ENCODE measurements at regions not wholly inside any gene's neighbourhood (a gene's known extent, or its start where the extent isn't known, plus 50 kb on each side); places are given as distances from the start of the nearest gene placed in this dataset.

GRCh38 chr10:47154762-47155161 is 145.2 kb upstream of the GDF10 start:
- TF ChIP-seq CTCF (IDR thresholded peaks at IDR 0.05; ENCODE audit: unreplicated experiment in 3 of 3) = no peak
- Mint-ChIP-seq H3K9me3 (peaks cover 33% of the 10 kb centered on the region), H3K36me3 (ENCODE audit: low read depth) (no peaks in the 10 kb centered on the region), H3K4me1 (no peaks in the 10 kb centered on the region), H3K4me3 (no peak overlapping the region), H3K27me3 (ENCODE audit: low read depth) (no peaks in the 10 kb centered on the region), H3K27ac (no peak overlapping the region)

GRCh38 chr10:47156873-47157272 is 143.1 kb upstream of the GDF10 start:
- Mint-ChIP-seq H3K27me3 (ENCODE audit: low read depth) (peaks cover 5% of the 10 kb centered on the region), H3K4me3 (no peak overlapping the region), H3K27ac (no peak overlapping the region), H3K9me3 (peaks cover 33% of the 10 kb centered on the region), H3K4me1 (no peaks in the 10 kb centered on the region), H3K36me3 (ENCODE audit: low read depth) (no peaks in the 10 kb centered on the region)
- TF ChIP-seq CTCF (IDR thresholded peaks at IDR 0.05; ENCODE audit: unreplicated experiment in 3 of 3) = no peak

GRCh38 chr10:47158116-47159071 is 141.6 kb upstream of the GDF10 start:
- Mint-ChIP-seq H3K9me3 (peaks cover 29% of the 10 kb centered on the region), H3K27ac (no peak overlapping the region), H3K4me3 (no peak overlapping the region), H3K4me1 (no peaks in the 10 kb centered on the region), H3K36me3 (ENCODE audit: low read depth) (no peaks in the 10 kb centered on the region), H3K27me3 (ENCODE audit: low read depth) (peaks cover 5% of the 10 kb centered on the region)
- no peak for TF ChIP-seq CTCF (IDR thresholded peaks at IDR 0.05; ENCODE audit: unreplicated experiment in 3 of 3)

GRCh38 chr10:47159361-47160260 is 140.4 kb upstream of the GDF10 start:
- H3K4me3 Mint-ChIP-seq = no peak overlapping the region
- H3K36me3 Mint-ChIP-seq (ENCODE audit: low read depth) = no peaks in the 10 kb centered on the region
- TF ChIP-seq CTCF (IDR thresholded peaks at IDR 0.05; ENCODE audit: unreplicated experiment in 3 of 3) = no peak
- H3K9me3 Mint-ChIP-seq = peaks cover 25% of the 10 kb centered on the region
- H3K27me3 Mint-ChIP-seq (ENCODE audit: low read depth) = peaks cover 6% of the 10 kb centered on the region
- H3K27ac Mint-ChIP-seq = no peak overlapping the region
- H3K4me1 Mint-ChIP-seq = no peaks in the 10 kb centered on the region

GRCh38 chr10:47160261-47160908 is 139.6 kb upstream of the GDF10 start:
- no peak overlapping the region for H3K27ac Mint-ChIP-seq
- no peaks in the 10 kb centered on the region for H3K36me3 Mint-ChIP-seq (ENCODE audit: low read depth)
- H3K9me3 Mint-ChIP-seq = peaks cover 17% of the 10 kb centered on the region
- no peak overlapping the region for H3K4me3 Mint-ChIP-seq
- H3K4me1 Mint-ChIP-seq = peaks cover 6% of the 10 kb centered on the region
- H3K27me3 Mint-ChIP-seq (ENCODE audit: low read depth) = peaks cover 13% of the 10 kb centered on the region
- no peak for TF ChIP-seq CTCF (IDR thresholded peaks at IDR 0.05; ENCODE audit: unreplicated experiment in 3 of 3)
